IMR-90 (cell line): ENCODE measurements at regions not wholly inside any gene's neighbourhood (a gene's known extent, or its start where the extent isn't known, plus 50 kb on each side); places are given as distances from the start of the nearest gene placed in this dataset.

ENCODE experiments used
- ATAC-seq: fragments of 200-7000 bp; cut with Tn5 transposase; 2 replicates; pipeline ENCODE4 v1.9.1; 2020; ENCODE audit warnings: low read depth, mild to moderate bottlenecking, moderate library complexity
- BruUV-seq: library from RNA; stranded (reverse); fragments of 400-500 nt; replicated peaks from 2 replicates; lab custom pipeline; 2021; lab: Mats Ljungman, UMichigan
- CTCF ChIA-PET: fragments of 300-600 bp; formaldehyde crosslinking; extraction: SDS; loops from one replicate; lab custom pipeline; 2021; ENCODE audit warnings: antibody characterized with exemption; lab: Yijun Ruan, JAX
- POLR2A ChIA-PET: fragments of 300-600 bp; sonication (Branson Sonifier 250); formaldehyde crosslinking; loops from one replicate; lab custom pipeline; 2022; ENCODE audit warnings: antibody characterized with exemption; ENCODE audit not compliant: unreplicated experiment; lab: Charles Lee
- DNase-seq: peaks from one replicate; pipeline ENCODE4 v3.0.0; 2013
- H2AFZ ChIP-seq: replicated peaks from 2 replicates; pipeline ENCODE3; 2013; ENCODE audit warnings: low read length, mild to moderate bottlenecking; ENCODE audit not compliant: poor library complexity
- H2AK5ac ChIP-seq: 2 replicates; pipeline ENCODE4 v1.6.1; 2013; ENCODE audit warnings: low read depth, low read length, inconsistent platforms
- H2AK9ac ChIP-seq: replicated peaks from 2 replicates; pipeline ENCODE3; 2013; ENCODE audit warnings: mild to moderate bottlenecking, low read depth, low read length, moderate library complexity; ENCODE audit not compliant: poor library complexity
- H2BK120ac ChIP-seq: 2 replicates; pipeline ENCODE4 v1.6.1; 2013; ENCODE audit warnings: low read depth, low read length, inconsistent platforms
- H2BK15ac ChIP-seq: 3 replicates; pipeline ENCODE4 v1.6.1; 2013; ENCODE audit warnings: low read depth, low read length, inconsistent platforms
- H2BK20ac ChIP-seq: 2 replicates; pipeline ENCODE4 v1.6.1; 2013; ENCODE audit warnings: low read depth, mild to moderate bottlenecking, inconsistent platforms, low read length, moderate library complexity
- H2BK5ac ChIP-seq: 2 replicates; pipeline ENCODE4 v1.6.1; 2013; ENCODE audit warnings: mild to moderate bottlenecking, low read depth, low read length, inconsistent platforms; ENCODE audit not compliant: poor library complexity, severe bottlenecking
- H3K14ac ChIP-seq: replicated peaks from 2 replicates; pipeline ENCODE4 v1.6.1; 2013; ENCODE audit warnings: low read depth, low read length, inconsistent platforms
- H3K18ac ChIP-seq: 2 replicates; pipeline ENCODE4 v1.6.1; 2013; ENCODE audit warnings: low read depth, low read length, control low read depth
- H3K23ac ChIP-seq: 2 replicates; pipeline ENCODE4 v1.6.1; 2013; ENCODE audit warnings: low read depth, low read length, inconsistent platforms
- H3K27ac ChIP-seq: 2 replicates; pipeline ENCODE4 v1.5.1; 2013; ENCODE audit warnings: mild to moderate bottlenecking, control low read depth, low read length; ENCODE audit not compliant: insufficient read depth
- H3K27me3 ChIP-seq: 2 replicates; pipeline ENCODE4 v1.6.1; 2013; ENCODE audit warnings: low read length; ENCODE audit not compliant: control insufficient read depth, insufficient read depth
- H3K36me3 ChIP-seq: 2 replicates; pipeline ENCODE4 v1.6.1; 2013; ENCODE audit warnings: low read length, mixed read lengths; ENCODE audit not compliant: control insufficient read depth, insufficient read depth
- H3K4ac ChIP-seq: 2 replicates; pipeline ENCODE4 v1.6.1; 2013; ENCODE audit warnings: low read depth, low read length, inconsistent platforms
- H3K4me1 ChIP-seq: 2 replicates; pipeline ENCODE4 v1.6.1; 2013; ENCODE audit warnings: low read length, mixed read lengths; ENCODE audit not compliant: control insufficient read depth, insufficient read depth
- H3K4me2 ChIP-seq: 2 replicates; pipeline ENCODE4 v1.6.1; 2013; ENCODE audit warnings: low read depth, mild to moderate bottlenecking, control low read depth, low read length, moderate library complexity
- H3K4me3 ChIP-seq: 2 replicates; pipeline ENCODE4 v1.5.1; 2013; ENCODE audit warnings: low read depth, mild to moderate bottlenecking, control low read depth, low read length, moderate library complexity; ENCODE audit not compliant: insufficient read depth
- H3K56ac ChIP-seq: 2 replicates; pipeline ENCODE4 v1.6.1; 2013; ENCODE audit warnings: low read length, inconsistent platforms; ENCODE audit not compliant: insufficient read depth; ENCODE audit errors: extremely low read depth
- H3K79me1 ChIP-seq, 2 experiments: 2 replicates each; pipeline ENCODE4 v1.6.1; 2013; ENCODE audit warnings: low read length in 2 of 2, inconsistent platforms in 1 of 2, low read depth in 1 of 2
- H3K9ac ChIP-seq: 2 replicates; pipeline ENCODE4 v1.6.1; 2013; ENCODE audit warnings: low read depth, low read length, control low read depth
- H3K9me1 ChIP-seq: 2 replicates; pipeline ENCODE4 v1.6.1; 2013; ENCODE audit warnings: low read length, inconsistent platforms; ENCODE audit not compliant: insufficient read depth
- H3K9me3 ChIP-seq: 2 replicates; pipeline ENCODE4 v1.6.1; 2013; ENCODE audit warnings: low read length; ENCODE audit not compliant: control insufficient read depth, insufficient read depth
- H4K20me1 ChIP-seq: 2 replicates; pipeline ENCODE4 v1.6.1; 2013; ENCODE audit warnings: low read length, inconsistent platforms; ENCODE audit not compliant: insufficient read depth
- H4K5ac ChIP-seq: 2 replicates; pipeline ENCODE4 v1.6.1; 2013; ENCODE audit warnings: mild to moderate bottlenecking, low read depth, low read length, control low read depth
- H4K8ac ChIP-seq, 2 experiments: 2 replicates each; pipeline ENCODE4 v1.6.1; 2013; ENCODE audit warnings: low read depth in 2 of 2, low read length in 2 of 2, control low read depth in 1 of 2, inconsistent platforms in 1 of 2
- H4K91ac ChIP-seq: 2 replicates; pipeline ENCODE4 v1.6.1; 2013; ENCODE audit warnings: low read depth, low read length, inconsistent platforms; ENCODE audit not compliant: insufficient read depth
- ELK1 ChIP-seq: fragments of 150-350 bp; IDR thresholded peaks from 2 replicates; pipeline ENCODE4 v1.6.1; 2016; ENCODE audit warnings: low read depth, mild to moderate bottlenecking, low read length, moderate library complexity, borderline replicate concordance
- MAFK ChIP-seq: IDR thresholded peaks from 2 replicates; pipeline ENCODE4 v1.6.1; 2012; ENCODE audit warnings: low read depth, low read length, improper control_type of control experiment
- RAD21 ChIP-seq: IDR thresholded peaks from 2 replicates; pipeline ENCODE4 v1.6.1; 2012; ENCODE audit warnings: low read length, improper control_type of control experiment
- RFX5 ChIP-seq: IDR thresholded peaks from 2 replicates; pipeline ENCODE4 v1.8.0; 2012; ENCODE audit warnings: low read depth, mild to moderate bottlenecking, low read length, moderate library complexity
- SMC3 ChIP-seq: fragments of 150-350 bp; IDR thresholded peaks from 2 replicates; pipeline ENCODE4 v1.6.1; 2016; ENCODE audit warnings: low read depth, mild to moderate bottlenecking, antibody characterized with exemption, low read length, moderate library complexity
- USF2 ChIP-seq: fragments of 150-350 bp; IDR thresholded peaks from 2 replicates; pipeline ENCODE4 v1.6.1; 2017; ENCODE audit warnings: mild to moderate bottlenecking, antibody characterized with exemption, low read length, low read depth
- dilution Hi-C: fragments of 300-500 bp; cut with HindIII; formaldehyde crosslinking; loops from one replicate; pipeline ENCODE4 v1.14.3; 2018; ENCODE audit warnings: low sequenced_read_pairs; ENCODE audit not compliant: unreplicated experiment
- in situ Hi-C: fragments of 300-500 bp; cut with MboI; formaldehyde crosslinking; loops from 3 replicates; pipeline ENCODE4 v1.14.3; 2019; ENCODE audit warnings: low sequenced_read_pairs, inconsistent platforms, mixed read lengths
- intact Hi-C: fragments of 100-400 bp; cut with micrococcal nuclease; formaldehyde crosslinking; loops from 2 replicates; pipeline ENCODE4 v1.10.0; 2022

GRCh38 chr14:40485688-40486087 lies 1053.5 kb upstream of the FBXO33 start:
- Histone ChIP-seq H2BK20ac (no peak overlapping the region), H4K20me1 (no peaks in the 10 kb centered on the region), H3K18ac (no peak overlapping the region), H2BK15ac (no peak overlapping the region), H2BK120ac (no peak overlapping the region), H3K4me3 (no peak overlapping the region), H4K5ac (no peak overlapping the region), H3K56ac (no peak overlapping the region), H3K36me3 (no peaks in the 10 kb centered on the region), H3K27me3 (no peaks in the 10 kb centered on the region), H3K4me2 (no peak overlapping the region), H3K14ac (no peak overlapping the region), H2AK5ac (no peak overlapping the region), H4K8ac (no peak overlapping the region), H3K79me1 (no peaks in the 10 kb centered on the region), H3K9me1 (no peaks in the 10 kb centered on the region), H3K23ac (no peak overlapping the region), H4K91ac (no peak overlapping the region), H3K4ac (no peak overlapping the region), H2AK9ac (no peak overlapping the region), H2BK5ac (no peak overlapping the region), H3K4me1 (no peaks in the 10 kb centered on the region), H2AFZ (no peak overlapping the region), H3K9me3 (peaks cover 8% of the 10 kb centered on the region), H3K27ac (no peak overlapping the region), H3K9ac (no peak overlapping the region)
- DNase-seq (no peak), ATAC-seq (no peak)
- POLR2A ChIA-PET = no interaction called here
- dilution Hi-C loops (no loop called here), in situ Hi-C loops (no loop called here), intact Hi-C loops (no loop called here)
- TF ChIP-seq ELK1 (no peak), USF2 (no peak), SMC3 (no peak), MAFK (peak; percentile 62), RAD21 (no peak), RFX5 (no peak)
- BruUV-seq = no TSS peak
- CTCF ChIA-PET = no interaction called here
